Neural cell (in vitro differentiated cells): ENCODE measurements at regions not wholly inside any gene's neighbourhood (a gene's known extent, or its start where the extent isn't known, plus 50 kb on each side); places are given as distances from the start of the nearest gene placed in this dataset.

ENCODE experiments used
- H2AFZ ChIP-seq: fragments of 200-600, 300-800 bp; sonication (generic), shearing (Covaris generic); 2 replicates; pipeline ENCODE4 v1.6.0; 2014; ENCODE audit warnings: low read depth, mild to moderate bottlenecking, antibody characterized with exemption, low read length, moderate library complexity
- H3F3A ChIP-seq: fragments of 200-600 bp; shearing (Covaris generic); 2 replicates; pipeline ENCODE4 v1.6.1; 2016; ENCODE audit warnings: mild to moderate bottlenecking, moderate library complexity, mixed read lengths, antibody characterized with exemption, low read length; ENCODE audit not compliant: insufficient read depth, poor library complexity, severe bottlenecking
- H3K27ac ChIP-seq: fragments of 200-600, 300-800 bp; sonication (generic), shearing (Covaris generic); 2 replicates; pipeline ENCODE4 v1.5.1; 2014; ENCODE audit warnings: mild to moderate bottlenecking, low read length, moderate library complexity
- H3K27me3 ChIP-seq: fragments of 300-800, 200-600 bp; sonication (generic), shearing (Covaris generic); 2 replicates; pipeline ENCODE4 v1.6.0; 2014; ENCODE audit warnings: mild to moderate bottlenecking, low read depth, low read length, moderate library complexity; ENCODE audit not compliant: insufficient read depth
- H3K36me3 ChIP-seq: fragments of 300-800, 200-600 bp; sonication (generic), shearing (Covaris generic); 2 replicates; pipeline ENCODE4 v1.5.1; 2014; ENCODE audit warnings: mild to moderate bottlenecking, antibody characterized with exemption, low read length, moderate library complexity; ENCODE audit not compliant: insufficient read depth
- H3K4me2 ChIP-seq: fragments of 300-800, 200-600 bp; sonication (generic), shearing (Covaris generic); 2 replicates; pipeline ENCODE4 v1.6.0; 2014; ENCODE audit warnings: mild to moderate bottlenecking, low read length
- H3K4me3 ChIP-seq: fragments of 300-800, 200-600 bp; sonication (generic), shearing (Covaris generic); 2 replicates; pipeline ENCODE4 v1.5.1; 2014; ENCODE audit warnings: mild to moderate bottlenecking, low read length, moderate library complexity
- H3K79me2 ChIP-seq: fragments of 200-600 bp; shearing (Covaris generic); replicated peaks from 2 replicates; pipeline ENCODE4 v1.6.0; 2014; ENCODE audit warnings: mild to moderate bottlenecking, low read length, moderate library complexity; ENCODE audit not compliant: insufficient read depth
- H3K9ac ChIP-seq: fragments of 300-800, 200-600 bp; sonication (generic), shearing (Covaris generic); 2 replicates; pipeline ENCODE4 v1.6.1; 2016; ENCODE audit warnings: mild to moderate bottlenecking, low read length, mixed read lengths
- H3K9me2 ChIP-seq: fragments of 200-600 bp; shearing (Covaris generic); 2 replicates; pipeline ENCODE4 v1.6.1; 2016; ENCODE audit warnings: mild to moderate bottlenecking, low read length, mixed read lengths; ENCODE audit not compliant: insufficient read depth
- H3K9me3 ChIP-seq: fragments of 200-600, 300-800 bp; sonication (generic), shearing (Covaris generic); 2 replicates; pipeline ENCODE4 v1.6.1; 2016; ENCODE audit warnings: mild to moderate bottlenecking, mixed run types, low read length, moderate library complexity, mixed read lengths
- H4K20me1 ChIP-seq: fragments of 200-600 bp; shearing (Covaris generic); 2 replicates; pipeline ENCODE4 v1.6.1; 2016; ENCODE audit warnings: mild to moderate bottlenecking, mixed run types; ENCODE audit not compliant: insufficient read depth
- EP300 ChIP-seq: fragments of 450-650 bp; conservative IDR thresholded peaks from 2 replicates; pipeline ENCODE4 v1.6.1; 2014; ENCODE audit warnings: antibody characterized with exemption, mild to moderate bottlenecking, moderate library complexity; ENCODE audit not compliant: poor library complexity, severe bottlenecking
- EZH2 ChIP-seq: fragments of 200-600, 300-800 bp; shearing (Covaris generic), sonication (generic); IDR thresholded peaks from 2 replicates; pipeline ENCODE4 v1.6.1; 2014; ENCODE audit warnings: antibody characterized with exemption, low read length, borderline replicate concordance, mild to moderate bottlenecking; ENCODE audit not compliant: insufficient read depth, poor library complexity, severe bottlenecking
- MXI1 ChIP-seq: fragments of 450-650 bp; conservative IDR thresholded peaks from 2 replicates; pipeline ENCODE4 v1.6.1; 2014; ENCODE audit warnings: antibody characterized with exemption, mild to moderate bottlenecking; ENCODE audit not compliant: poor library complexity, severe bottlenecking
- POLR2AphosphoS5 ChIP-seq: IDR thresholded peaks from 2 replicates; pipeline ENCODE4 v1.6.1; 2012
- RAD21 ChIP-seq: fragments of 450-650 bp; conservative IDR thresholded peaks from 2 replicates; pipeline ENCODE4 v1.6.1; 2014; ENCODE audit warnings: antibody characterized with exemption, mild to moderate bottlenecking, moderate library complexity
- SMC3 ChIP-seq: fragments of 450-650 bp; conservative IDR thresholded peaks from 2 replicates; pipeline ENCODE4 v1.6.1; 2014; ENCODE audit warnings: antibody characterized with exemption, mild to moderate bottlenecking, moderate library complexity; ENCODE audit not compliant: poor library complexity
- TAF1 ChIP-seq: IDR thresholded peaks from 2 replicates; pipeline ENCODE4 v1.6.1; 2012; ENCODE audit warnings: low read depth
- TF ChIP-seq, protein P1 (sequence below): fragments of 450-650 bp; IDR thresholded peaks from 2 replicates; pipeline ENCODE4 v1.5.1; 2014; ENCODE audit warnings: antibody characterized with exemption, mild to moderate bottlenecking, moderate library complexity; ENCODE audit not compliant: poor library complexity, severe bottlenecking
- TF ChIP-seq, protein P2 (sequence below): IDR thresholded peaks from 2 replicates; pipeline ENCODE4 v1.6.1; 2012; ENCODE audit warnings: borderline replicate concordance

DNA sequence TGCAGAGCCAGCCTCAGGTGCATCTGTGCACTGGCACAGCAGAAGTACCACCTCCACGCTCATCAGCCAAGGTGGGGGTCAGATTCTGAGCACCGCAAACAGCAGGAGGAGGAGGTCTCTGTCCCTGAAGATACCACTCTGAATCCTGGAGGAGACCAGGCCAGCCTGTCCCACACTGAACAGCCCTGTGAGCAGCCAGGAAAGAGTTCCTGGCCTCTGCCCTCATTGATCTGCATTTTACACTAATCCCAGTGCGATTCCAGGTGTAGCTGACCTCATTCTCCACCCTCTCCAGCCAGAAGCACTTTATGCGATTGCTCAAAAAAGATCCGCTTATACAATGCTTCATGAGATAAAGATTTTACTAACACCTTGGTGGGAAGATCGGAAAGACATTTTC is 99.1 kb upstream of the CACUL1 start:
- Histone ChIP-seq H2AFZ (no peak overlapping the region), H3K79me2 (no peaks in the 10 kb centered on the region), H3K27ac (no peak overlapping the region), H3K9ac (no peak overlapping the region), H3K27me3 (no peaks in the 10 kb centered on the region), H3K4me2 (no peak overlapping the region), H3K9me3 (no peaks in the 10 kb centered on the region), H4K20me1 (no peaks in the 10 kb centered on the region), H3K36me3 (no peaks in the 10 kb centered on the region), H3K9me2 (no peaks in the 10 kb centered on the region), H3K4me3 (no peak overlapping the region), H3F3A (no peaks in the 10 kb centered on the region)
- TF ChIP-seq MXI1 (no peak), SMC3 (no peak)

DNA sequence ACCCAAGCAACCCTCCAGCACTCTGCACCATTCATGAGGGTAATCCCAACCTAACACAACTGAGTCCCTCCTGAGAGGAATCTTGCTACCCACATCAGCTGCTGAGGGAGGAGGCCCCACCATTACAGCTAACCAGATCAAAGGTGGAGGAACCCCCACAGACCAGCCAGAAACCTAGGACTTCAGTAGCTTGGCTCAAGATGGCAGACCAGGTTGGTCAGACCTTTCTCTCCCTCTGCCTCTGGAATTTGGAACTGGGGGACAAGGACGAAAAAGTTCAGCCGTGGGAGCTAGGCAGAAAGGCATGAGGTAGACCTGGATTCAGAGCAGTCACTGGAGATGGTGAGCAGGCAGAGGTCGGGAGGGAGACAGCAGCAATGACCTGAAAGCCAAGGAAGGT is 101.3 kb upstream of the CACUL1 start:
- no peak overlapping the region for H3K4me2 ChIP-seq
- H4K20me1 ChIP-seq = no peaks in the 10 kb centered on the region
- no peaks in the 10 kb centered on the region for H3K79me2 ChIP-seq
- no peak overlapping the region for H3K4me3 ChIP-seq
- no peak overlapping the region for H3K9ac ChIP-seq
- H3K27me3 ChIP-seq = no peaks in the 10 kb centered on the region
- TF ChIP-seq, protein P1, sequence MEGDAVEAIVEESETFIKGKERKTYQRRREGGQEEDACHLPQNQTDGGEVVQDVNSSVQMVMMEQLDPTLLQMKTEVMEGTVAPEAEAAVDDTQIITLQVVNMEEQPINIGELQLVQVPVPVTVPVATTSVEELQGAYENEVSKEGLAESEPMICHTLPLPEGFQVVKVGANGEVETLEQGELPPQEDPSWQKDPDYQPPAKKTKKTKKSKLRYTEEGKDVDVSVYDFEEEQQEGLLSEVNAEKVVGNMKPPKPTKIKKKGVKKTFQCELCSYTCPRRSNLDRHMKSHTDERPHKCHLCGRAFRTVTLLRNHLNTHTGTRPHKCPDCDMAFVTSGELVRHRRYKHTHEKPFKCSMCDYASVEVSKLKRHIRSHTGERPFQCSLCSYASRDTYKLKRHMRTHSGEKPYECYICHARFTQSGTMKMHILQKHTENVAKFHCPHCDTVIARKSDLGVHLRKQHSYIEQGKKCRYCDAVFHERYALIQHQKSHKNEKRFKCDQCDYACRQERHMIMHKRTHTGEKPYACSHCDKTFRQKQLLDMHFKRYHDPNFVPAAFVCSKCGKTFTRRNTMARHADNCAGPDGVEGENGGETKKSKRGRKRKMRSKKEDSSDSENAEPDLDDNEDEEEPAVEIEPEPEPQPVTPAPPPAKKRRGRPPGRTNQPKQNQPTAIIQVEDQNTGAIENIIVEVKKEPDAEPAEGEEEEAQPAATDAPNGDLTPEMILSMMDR = no peak
- TF ChIP-seq EZH2 (no peak), MXI1 (no peak), RAD21 (no peak), TAF1 (no peak), EP300 (no peak), POLR2AphosphoS5 (no peak), SMC3 (no peak)
- TF ChIP-seq, protein P2, sequence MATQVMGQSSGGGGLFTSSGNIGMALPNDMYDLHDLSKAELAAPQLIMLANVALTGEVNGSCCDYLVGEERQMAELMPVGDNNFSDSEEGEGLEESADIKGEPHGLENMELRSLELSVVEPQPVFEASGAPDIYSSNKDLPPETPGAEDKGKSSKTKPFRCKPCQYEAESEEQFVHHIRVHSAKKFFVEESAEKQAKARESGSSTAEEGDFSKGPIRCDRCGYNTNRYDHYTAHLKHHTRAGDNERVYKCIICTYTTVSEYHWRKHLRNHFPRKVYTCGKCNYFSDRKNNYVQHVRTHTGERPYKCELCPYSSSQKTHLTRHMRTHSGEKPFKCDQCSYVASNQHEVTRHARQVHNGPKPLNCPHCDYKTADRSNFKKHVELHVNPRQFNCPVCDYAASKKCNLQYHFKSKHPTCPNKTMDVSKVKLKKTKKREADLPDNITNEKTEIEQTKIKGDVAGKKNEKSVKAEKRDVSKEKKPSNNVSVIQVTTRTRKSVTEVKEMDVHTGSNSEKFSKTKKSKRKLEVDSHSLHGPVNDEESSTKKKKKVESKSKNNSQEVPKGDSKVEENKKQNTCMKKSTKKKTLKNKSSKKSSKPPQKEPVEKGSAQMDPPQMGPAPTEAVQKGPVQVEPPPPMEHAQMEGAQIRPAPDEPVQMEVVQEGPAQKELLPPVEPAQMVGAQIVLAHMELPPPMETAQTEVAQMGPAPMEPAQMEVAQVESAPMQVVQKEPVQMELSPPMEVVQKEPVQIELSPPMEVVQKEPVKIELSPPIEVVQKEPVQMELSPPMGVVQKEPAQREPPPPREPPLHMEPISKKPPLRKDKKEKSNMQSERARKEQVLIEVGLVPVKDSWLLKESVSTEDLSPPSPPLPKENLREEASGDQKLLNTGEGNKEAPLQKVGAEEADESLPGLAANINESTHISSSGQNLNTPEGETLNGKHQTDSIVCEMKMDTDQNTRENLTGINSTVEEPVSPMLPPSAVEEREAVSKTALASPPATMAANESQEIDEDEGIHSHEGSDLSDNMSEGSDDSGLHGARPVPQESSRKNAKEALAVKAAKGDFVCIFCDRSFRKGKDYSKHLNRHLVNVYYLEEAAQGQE = no peak
- no peaks in the 10 kb centered on the region for H3K36me3 ChIP-seq
- H3K9me3 ChIP-seq = no peaks in the 10 kb centered on the region
- no peaks in the 10 kb centered on the region for H3K9me2 ChIP-seq
- no peaks in the 10 kb centered on the region for H3F3A ChIP-seq
- no peak overlapping the region for H3K27ac ChIP-seq
- H2AFZ ChIP-seq = no peak overlapping the region

DNA sequence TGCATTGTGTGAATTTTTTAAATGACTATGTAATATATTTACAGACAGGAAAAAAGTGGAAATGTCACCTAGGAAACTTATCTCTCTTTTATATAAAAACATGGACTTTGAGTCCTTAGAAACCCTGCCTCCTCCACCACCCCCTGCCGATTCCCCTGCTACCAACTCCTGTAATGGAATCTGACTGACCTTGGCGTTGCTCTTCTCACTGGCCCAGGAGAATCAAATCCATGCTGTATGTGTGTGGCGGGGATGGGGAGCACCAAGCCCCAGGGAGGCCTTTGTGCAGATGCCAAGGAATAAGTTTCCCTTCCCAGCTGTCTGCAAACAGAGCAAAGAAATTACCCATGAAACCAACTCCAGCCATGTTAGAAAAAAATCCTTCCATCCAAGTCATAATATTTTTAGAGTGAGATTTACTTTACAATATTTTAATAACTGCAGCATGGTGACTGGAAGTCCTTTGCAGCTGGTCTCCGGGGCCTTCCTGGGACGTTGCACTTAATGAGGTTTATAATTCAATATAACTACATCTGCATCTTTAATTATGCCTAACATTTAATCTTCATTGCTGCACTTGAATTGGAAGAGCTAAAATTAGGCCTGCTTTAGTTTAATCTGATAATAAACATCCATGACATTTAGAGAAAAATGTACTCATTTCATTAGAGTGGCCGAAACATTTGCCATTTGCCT is 111.4 kb upstream of the CACUL1 start:
- H3K27me3 ChIP-seq = no peaks in the 10 kb centered on the region
- H3K36me3 ChIP-seq = no peaks in the 10 kb centered on the region
- H3K9ac ChIP-seq = no peak overlapping the region
- H3K9me2 ChIP-seq = no peaks in the 10 kb centered on the region
- no peaks in the 10 kb centered on the region for H3K79me2 ChIP-seq
- no peaks in the 10 kb centered on the region for H4K20me1 ChIP-seq
- H3K4me3 ChIP-seq = no peak overlapping the region
- TF ChIP-seq EZH2 (no peak), POLR2AphosphoS5 (no peak), SMC3 (no peak), MXI1 (no peak), TAF1 (no peak), RAD21 (no peak), EP300 (no peak)
- TF ChIP-seq, protein P2 = no peak
- TF ChIP-seq, protein P1 = no peak
- no peak overlapping the region for H3K4me2 ChIP-seq
- H3F3A ChIP-seq = no peaks in the 10 kb centered on the region
- H3K27ac ChIP-seq = no peak overlapping the region
- H2AFZ ChIP-seq = no peak overlapping the region
- H3K9me3 ChIP-seq = no peaks in the 10 kb centered on the region
